GM19023 (cell line): ENCODE measurements at regions not wholly inside any gene's neighbourhood (a gene's known extent, or its start where the extent isn't known, plus 50 kb on each side); places are given as distances from the start of the nearest gene placed in this dataset.

ENCODE experiments used
- ATAC-seq: cut with Tn5 transposase; IDR thresholded peaks from one replicate; pipeline ENCODE4 v1.9.1; 2021; ENCODE audit warnings: mild to moderate bottlenecking, moderate library complexity; ENCODE audit not compliant: unreplicated experiment

DNA sequence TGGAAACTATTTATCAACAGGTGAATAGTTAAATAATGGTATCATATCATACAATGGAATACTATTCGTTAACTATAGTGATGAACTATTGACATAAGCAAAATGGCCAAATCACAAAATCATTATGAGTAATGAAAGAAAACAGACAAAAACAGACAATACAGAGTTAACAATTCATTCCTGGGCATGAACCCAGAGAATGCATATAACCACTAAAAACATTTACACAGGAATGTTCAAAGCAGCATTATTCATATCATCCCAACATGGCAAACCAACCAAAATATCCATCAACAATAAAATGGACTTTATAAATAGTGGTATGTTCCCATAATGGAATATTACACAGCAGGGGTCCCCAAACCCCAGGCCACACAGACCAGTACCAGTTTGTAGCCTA, 131.2 kb upstream of the CYP1B1 start:
- no peak for ATAC-seq

DNA sequence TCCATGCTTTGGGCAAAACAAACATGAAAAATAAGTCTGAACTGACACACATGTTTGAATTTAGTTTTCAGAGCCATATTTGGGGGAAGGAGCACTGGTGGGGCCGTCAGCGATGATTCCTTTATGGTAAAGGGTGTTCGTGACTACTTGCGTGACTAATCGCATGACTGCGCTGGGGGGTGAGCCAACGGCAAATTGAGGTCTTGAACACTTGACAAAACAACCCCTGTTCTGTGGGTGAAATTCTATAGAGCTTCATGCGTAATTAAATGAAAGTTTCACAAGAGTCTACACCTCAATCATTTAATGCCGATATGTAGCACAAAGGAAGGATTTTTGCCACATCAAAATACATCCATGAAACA, 127.5 kb upstream of the CYP1B1 start:
- no peak for ATAC-seq

- ATAC-seq: no peak
Measured at GRCh38 chr2:38202713-38203445, 126.9 kb upstream of the CYP1B1 start.

DNA sequence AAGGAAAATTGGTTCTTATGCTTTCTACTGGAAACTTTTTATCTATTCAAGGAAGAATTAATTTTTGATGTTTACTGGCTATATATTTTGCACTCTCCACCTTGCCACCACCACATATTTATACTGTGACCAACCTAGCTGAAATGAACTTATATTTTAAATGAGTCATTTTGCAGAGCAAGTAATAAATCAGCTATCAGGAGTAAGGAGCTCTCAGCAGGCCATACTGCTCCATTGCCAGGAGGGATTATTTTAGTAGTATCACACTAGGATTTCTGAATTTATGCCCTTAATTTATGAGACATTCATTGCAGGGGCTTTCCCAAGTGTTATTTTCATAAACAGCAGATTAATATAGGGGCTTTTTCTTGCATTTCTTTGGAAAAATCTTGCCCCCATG, 125.8 kb upstream of the CYP1B1 start:
- no peak for ATAC-seq

- no peak for ATAC-seq
Measured at GRCh38 chr2:38200598-38200997, 124.6 kb upstream of the CYP1B1 start.

DNA sequence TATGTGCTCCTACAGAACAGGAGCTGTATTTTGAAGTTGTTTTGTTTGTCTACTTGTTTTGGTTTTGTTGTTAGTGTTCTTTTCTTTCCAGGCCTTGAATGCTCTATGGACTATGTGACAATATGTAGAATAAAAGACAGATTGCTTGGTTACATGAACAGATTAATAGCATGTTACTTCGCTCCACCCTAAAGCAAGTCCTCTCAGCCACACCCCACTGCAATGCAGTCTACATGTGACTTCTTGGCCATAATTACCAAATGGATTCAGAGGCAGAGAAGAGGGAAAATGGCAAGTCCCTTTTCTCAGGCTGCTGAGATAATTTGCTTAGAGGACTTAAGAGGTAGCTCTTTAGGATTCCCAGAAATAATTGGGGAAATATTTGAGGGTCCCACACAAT, 123.2 kb upstream of the CYP1B1 start:
- ATAC-seq: no peak

DNA sequence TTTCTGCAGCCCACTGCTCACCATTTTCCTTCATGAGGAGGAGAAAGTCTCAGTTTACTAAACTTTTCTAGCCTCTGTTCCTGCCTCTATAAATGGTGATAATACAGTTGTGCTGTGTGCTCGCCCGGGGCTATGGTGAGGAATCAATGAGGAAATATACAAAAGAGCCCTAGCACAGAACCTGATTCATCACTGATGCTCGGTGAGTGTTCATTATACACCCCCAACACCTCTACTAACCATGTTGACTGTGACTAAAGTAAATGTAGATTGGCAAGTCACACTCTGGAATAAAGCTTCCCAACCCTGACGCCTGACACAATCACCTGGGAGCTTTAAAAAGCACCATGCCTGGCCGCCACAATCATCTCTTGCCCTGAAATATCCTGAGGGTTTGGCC, 118.8 kb upstream of the CYP1B1 start:
- no peak for ATAC-seq

DNA sequence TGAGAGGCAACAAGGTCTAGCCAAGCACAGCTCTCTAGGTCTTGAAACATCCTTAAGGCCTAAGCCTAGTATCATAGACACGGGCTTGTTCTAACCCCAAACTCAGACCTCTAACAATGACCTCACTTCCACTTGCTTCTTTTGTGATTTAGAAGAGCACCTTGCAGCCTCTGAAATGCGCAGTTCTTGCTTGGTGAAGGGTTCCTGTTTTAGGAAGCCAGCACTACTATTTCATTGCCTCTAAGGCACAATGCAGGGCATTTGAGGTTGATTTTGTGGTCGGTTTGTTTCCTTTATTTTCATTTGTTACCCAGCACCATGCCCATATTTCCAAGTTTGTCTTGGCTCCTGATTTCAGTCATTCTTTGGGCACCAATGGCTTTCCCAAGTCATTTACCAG, 117.0 kb upstream of the CYP1B1 start:
- no peak for ATAC-seq

GRCh38 chr2:38192046-38192445, 116.1 kb upstream of the CYP1B1 start:
- no peak for ATAC-seq

- ATAC-seq: no peak
Measured at GRCh38 chr2:38191516-38191915, 115.6 kb upstream of the CYP1B1 start.

GRCh38 chr2:38190542-38191218, 114.7 kb upstream of the CYP1B1 start:
- no peak for ATAC-seq

DNA sequence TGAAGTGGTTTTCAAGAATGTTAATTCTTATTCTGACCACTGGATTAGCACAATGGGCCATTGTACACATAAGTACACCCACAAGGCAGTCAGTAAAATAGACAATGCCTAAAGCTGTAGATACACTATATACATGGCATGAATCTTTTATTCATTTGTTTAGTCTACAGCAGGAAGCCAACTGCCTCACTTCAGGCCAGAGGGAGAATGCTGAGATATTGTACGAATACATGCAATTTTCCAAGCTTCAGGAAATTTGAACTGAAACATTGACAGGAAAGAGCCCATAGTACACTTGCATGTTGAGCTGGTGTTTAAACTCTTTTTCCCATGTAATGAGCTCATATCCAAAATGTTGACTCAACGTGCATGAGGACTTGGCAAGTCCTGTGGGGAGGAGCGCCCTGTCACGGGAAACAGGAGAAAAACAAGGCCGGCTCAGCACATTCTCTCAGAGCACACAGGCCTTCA, 111.6 kb upstream of the CYP1B1 start:
- ATAC-seq: no peak

DNA sequence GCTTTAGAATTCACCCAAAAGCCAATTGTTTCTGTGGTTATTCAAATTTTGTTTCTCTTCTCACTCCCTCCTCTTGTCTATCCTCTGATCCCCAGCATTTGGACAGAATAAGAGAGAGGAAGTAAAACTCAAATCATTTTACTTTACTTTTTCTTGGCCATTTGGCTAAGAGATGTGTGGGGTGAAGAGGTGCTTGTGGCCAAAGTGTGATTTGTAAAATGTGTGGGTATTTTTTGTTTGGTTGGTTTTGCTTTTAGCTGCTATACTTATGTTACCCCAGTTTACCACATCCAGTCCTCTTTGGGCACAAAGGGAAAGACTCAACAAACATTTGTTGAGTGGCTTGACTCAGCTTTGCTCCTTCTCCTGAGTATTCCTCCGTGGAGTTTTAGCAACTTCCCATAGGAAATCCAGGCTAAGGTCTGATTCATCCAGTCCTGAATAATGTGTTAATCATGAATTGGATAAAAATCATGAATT, 109.1 kb upstream of the CYP1B1 start:
- ATAC-seq: peak; percentile 95

DNA sequence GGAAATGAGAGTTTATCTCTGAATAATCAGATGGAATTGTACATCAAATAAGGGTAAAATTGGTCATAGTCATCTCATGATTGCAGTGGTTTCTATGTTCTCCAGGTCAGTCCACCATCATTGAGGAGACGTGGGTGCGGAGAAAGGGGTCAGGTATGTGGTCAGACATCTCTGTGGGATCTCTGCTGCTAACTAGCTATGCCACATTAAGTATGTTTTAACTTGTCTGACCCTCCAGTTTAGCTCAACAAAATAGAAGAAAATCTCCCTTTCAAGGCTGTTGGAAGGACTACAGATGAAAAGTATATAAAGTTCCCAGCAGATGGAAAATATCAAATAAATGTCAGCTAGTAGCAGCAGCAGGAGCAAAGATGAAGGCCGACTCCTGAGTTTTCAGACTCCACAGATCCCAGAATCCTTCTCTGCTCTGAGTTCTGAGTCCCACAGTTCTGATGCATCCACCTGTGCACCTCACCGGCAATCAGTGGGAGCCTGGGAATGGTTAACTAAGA, 106.6 kb upstream of the CYP1B1 start:
- no peak for ATAC-seq

DNA sequence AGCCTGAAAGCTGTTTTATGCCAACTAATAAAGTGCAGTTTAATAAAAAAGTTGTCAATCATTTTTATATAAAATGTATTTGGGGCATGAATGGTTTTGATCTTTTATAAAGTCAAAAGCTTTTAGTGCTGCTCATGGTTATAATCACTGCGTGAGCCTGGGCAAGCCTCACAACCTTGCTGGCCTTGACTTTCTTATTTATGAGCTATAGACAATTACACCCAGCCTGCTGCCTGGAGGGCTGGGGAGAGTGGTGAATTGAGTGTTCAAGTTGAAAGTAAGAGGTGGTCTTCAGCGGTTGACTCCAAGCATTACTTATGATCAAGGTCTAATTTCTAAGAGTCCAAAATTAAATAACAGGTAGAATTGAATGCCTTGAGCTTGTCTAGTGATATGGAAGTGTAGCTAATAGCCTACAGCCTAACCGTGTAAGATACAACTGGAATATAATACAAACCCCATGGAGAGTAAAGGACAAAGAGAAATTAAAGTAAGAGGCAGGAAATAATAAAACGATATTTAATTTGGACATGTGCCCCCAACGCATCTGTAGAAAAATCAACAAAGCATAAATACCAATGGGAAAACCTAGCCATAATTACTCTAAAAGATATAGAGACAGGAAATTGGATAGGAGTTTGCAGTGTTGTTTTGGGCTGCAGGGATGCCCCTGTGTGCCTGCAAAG, 106.0 kb upstream of the CYP1B1 start:
- no peak for ATAC-seq

GRCh38 chr2:38180754-38181153, 104.8 kb upstream of the CYP1B1 start:
- no peak for ATAC-seq

DNA sequence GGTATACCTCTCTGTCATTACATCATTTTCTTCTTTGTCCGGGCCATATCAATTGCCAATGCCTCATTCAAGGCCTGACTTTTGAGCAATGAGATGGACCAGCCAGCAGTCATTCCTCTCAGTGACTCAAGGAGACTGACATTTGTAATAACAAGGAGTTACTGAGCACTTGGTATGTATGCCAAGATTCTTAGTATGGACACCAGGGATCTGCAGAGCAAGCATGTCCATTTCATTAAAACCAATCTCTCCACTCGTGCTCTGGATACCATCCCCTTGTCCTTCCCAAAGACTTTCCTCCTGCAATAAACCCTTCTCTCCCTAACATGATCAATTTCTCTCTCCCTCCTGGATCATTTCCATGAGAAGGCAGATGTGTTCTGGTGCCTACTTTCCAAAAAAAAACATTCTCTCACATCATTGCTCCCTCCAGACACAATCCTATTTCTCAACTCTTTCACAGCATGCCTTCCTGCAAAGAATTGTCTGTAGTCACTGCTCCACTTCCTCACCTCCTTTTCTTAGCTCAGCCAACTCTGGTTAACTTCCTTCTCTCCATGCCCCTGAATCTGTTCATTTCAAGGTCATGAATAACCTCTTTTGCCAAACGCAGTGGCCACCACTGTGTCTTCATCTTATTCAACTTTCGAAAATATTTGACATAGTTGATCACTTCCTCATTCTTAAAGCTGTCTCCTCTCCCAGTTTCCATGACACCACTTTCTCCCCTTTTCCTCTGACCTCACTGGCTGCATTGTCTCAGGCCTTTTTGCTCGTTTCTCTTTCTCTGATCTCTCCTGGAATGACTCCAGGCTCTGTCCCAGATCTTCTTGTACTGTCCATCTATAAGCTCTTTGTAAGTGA, 102.8 kb upstream of the CYP1B1 start:
- peak; percentile 57 for ATAC-seq

DNA sequence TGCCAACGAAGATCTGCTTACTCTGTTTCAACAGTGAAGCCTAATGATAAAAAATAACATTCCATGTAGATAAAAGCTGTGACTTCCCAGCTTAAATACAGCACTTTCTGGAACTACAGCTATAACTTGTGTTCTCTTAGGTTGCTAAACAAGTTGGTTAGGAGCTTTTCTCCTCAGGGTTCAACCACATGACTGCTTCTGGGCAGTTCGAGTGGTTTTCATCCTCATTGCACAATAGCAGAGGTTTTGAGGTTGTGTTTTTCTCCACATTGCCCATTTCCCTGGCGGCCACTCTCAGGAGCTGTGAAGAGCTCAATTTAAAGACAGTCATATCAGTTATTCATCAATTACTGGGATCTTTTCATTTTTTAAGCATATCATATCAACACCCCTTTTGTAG, 102.2 kb upstream of the CYP1B1 start:
- no peak for ATAC-seq

DNA sequence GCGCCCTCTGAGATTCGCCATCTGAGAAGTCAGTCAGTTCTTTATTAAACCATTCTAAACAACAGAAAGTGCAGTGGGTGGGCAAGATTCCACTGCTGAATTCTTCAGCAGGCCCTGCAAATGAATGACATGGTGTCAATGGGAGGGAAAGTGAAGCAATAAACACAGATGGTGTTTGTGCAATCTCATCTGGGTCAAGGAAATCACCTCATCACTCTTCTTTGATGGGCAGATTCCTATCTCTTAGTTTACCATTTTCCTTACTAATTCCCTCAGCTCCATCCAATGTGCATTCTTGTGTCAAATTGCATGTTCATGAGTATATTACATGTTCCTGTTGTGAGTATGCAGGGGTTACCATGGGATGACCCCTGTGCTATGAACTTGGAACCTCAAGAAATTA, 100.7 kb upstream of the CYP1B1 start:
- no peak for ATAC-seq

DNA sequence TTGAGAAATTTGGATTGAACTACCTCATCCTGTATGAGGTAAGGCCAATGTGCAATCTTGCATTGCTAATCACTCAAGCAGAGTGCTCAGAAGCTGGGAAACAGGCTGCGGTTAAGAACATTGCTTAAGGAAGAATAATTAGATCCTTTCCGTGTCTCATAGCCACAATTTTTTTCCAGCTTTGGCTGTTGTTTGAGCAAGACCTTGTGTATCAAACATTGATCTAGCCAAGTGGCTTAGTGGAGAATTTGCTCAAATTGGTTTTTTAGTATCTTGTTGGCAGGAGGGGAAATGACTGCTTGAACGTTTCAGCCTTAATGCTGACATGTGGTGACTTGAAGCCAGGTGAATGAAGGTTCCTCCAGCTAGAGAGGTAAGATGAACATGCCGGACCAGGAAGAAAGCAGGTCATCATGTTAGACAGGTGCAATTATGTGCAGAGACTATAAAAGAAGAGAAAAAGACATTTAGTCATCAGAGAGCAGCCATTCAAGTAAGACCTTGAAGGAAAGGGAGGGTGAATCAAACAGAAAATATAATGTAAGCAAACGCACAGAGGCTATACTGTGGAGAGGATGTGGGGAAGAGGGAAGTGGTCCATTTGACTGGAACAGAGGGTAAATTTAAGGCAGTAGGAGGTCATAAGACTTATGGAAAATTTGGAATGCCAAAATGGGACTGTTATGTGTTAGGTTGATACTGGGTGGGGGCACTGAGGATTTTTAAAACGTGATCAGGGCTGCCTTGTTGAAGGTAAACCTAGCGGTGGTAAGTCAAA, 98.9 kb upstream of the CYP1B1 start:
- no peak for ATAC-seq
